ENCODE measurements at regions not wholly inside any gene's neighbourhood (a gene's known extent, or its start where the extent isn't known, plus 50 kb on each side); places are given as distances from the start of the nearest gene placed in this dataset.

DNA sequence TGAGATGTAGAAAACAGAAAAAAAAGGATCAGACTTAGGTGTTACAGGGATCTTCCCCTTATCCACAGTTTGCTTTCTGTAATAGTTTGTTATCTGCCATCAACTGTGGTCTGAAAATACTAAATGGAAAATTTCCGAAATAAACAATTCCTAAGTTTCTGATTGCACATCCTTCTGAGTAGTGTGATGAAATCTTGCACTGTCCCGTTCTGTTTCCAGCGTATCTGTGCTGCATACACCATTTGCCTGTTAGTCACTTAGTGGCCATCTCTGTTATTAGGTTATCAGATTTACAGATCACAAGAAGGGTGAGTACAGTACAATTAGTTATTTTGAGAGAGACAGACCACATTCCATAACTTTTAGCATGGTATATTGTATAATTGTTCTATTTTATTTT is 185.6 kb upstream of the CPHXL start:
- TF ChIP-seq, protein P1, sequence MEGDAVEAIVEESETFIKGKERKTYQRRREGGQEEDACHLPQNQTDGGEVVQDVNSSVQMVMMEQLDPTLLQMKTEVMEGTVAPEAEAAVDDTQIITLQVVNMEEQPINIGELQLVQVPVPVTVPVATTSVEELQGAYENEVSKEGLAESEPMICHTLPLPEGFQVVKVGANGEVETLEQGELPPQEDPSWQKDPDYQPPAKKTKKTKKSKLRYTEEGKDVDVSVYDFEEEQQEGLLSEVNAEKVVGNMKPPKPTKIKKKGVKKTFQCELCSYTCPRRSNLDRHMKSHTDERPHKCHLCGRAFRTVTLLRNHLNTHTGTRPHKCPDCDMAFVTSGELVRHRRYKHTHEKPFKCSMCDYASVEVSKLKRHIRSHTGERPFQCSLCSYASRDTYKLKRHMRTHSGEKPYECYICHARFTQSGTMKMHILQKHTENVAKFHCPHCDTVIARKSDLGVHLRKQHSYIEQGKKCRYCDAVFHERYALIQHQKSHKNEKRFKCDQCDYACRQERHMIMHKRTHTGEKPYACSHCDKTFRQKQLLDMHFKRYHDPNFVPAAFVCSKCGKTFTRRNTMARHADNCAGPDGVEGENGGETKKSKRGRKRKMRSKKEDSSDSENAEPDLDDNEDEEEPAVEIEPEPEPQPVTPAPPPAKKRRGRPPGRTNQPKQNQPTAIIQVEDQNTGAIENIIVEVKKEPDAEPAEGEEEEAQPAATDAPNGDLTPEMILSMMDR (conservative IDR thresholded peaks at IDR 0.05; ENCODE audit: low read length): no peak
- TF ChIP-seq EZH2phosphoT487 (IDR thresholded peaks at IDR 0.05; ENCODE audit: borderline replicate concordance, low read depth, low read length): no peak
